Keratinocyte (primary cell): ENCODE measurements at regions not wholly inside any gene's neighbourhood (a gene's known extent, or its start where the extent isn't known, plus 50 kb on each side); places are given as distances from the start of the nearest gene placed in this dataset.

Source experiments
- DNase-seq: peaks from one replicate; pipeline ENCODE4 v3.0.0-alpha.2; 2011; ENCODE audit warnings: low read depth, missing footprints, low spot score
- FAIRE-seq: peaks from 2 replicates; lab custom pipeline; 2011; peaks lifted over from hg19 to GRCh38; lab: Jason Lieb, UNC
- H2AFZ ChIP-seq: 2 replicates; pipeline ENCODE4 v1.6.0; 2012; ENCODE audit warnings: low read length, control low read depth, inconsistent platforms; ENCODE audit not compliant: control insufficient read depth
- H3K27ac ChIP-seq: 2 replicates; pipeline ENCODE4 v1.5.1; 2011; ENCODE audit warnings: low read length; ENCODE audit not compliant: control insufficient read depth, insufficient read depth
- H3K27me3 ChIP-seq: 3 replicates; pipeline ENCODE4 v1.6.0; 2011; ENCODE audit warnings: low read length; ENCODE audit not compliant: control insufficient read depth, insufficient read depth; ENCODE audit errors: extremely low read depth
- H3K36me3 ChIP-seq, 2 experiments: 2 replicates in 1 of 2; 3 replicates in 1 of 2; pipeline ENCODE4 v1.5.1; 2011; ENCODE audit warnings: low read length in 2 of 2, mild to moderate bottlenecking in 1 of 2; ENCODE audit not compliant: control insufficient read depth in 2 of 2, insufficient read depth in 2 of 2; ENCODE audit errors: extremely low read depth in 1 of 2
- H3K4me1 ChIP-seq: 3 replicates; pipeline ENCODE4 v1.5.1; 2011; ENCODE audit warnings: low read length; ENCODE audit not compliant: control insufficient read depth, insufficient read depth; ENCODE audit errors: extremely low read depth
- H3K4me2 ChIP-seq: 3 replicates; pipeline ENCODE4 v1.6.0; 2011; ENCODE audit warnings: low read depth, low read length; ENCODE audit not compliant: control insufficient read depth, insufficient read depth; ENCODE audit errors: extremely low read depth
- H3K4me3 ChIP-seq, 3 experiments: fragments of 200-600 bp in 1 of 3; sonication (generic) in 1 of 3; 2 replicates in 2 of 3; 3 replicates in 1 of 3; pipeline ENCODE4 v1.5.1; 2011 to 2016; ENCODE audit warnings: low read length in 3 of 3, mild to moderate bottlenecking in 3 of 3, control low read depth in 2 of 3, inconsistent platforms in 1 of 3, low read depth in 1 of 3, mixed read lengths in 1 of 3, mixed run types in 1 of 3, moderate library complexity in 1 of 3; ENCODE audit not compliant: control insufficient read depth in 2 of 3, insufficient read depth in 2 of 3; ENCODE audit errors: extremely low read depth in 1 of 3
- H3K79me2 ChIP-seq: 2 replicates; pipeline ENCODE4 v1.6.0; 2012; ENCODE audit warnings: low read length; ENCODE audit not compliant: control insufficient read depth, insufficient read depth
- H3K9ac ChIP-seq: 3 replicates; pipeline ENCODE4 v1.6.0; 2011; ENCODE audit warnings: low read length; ENCODE audit not compliant: control insufficient read depth, insufficient read depth; ENCODE audit errors: extremely low read depth
- H3K9me1 ChIP-seq: 3 replicates; pipeline ENCODE4 v1.6.0; 2011; ENCODE audit warnings: low read length; ENCODE audit not compliant: control insufficient read depth, insufficient read depth; ENCODE audit errors: extremely low read depth
- H3K9me3 ChIP-seq: 2 replicates; pipeline ENCODE4 v1.5.1; 2012; ENCODE audit warnings: low read depth, low read length; ENCODE audit not compliant: control insufficient read depth
- H4K20me1 ChIP-seq: 3 replicates; pipeline ENCODE4 v1.6.0; 2011; ENCODE audit warnings: low read length; ENCODE audit not compliant: control insufficient read depth, insufficient read depth; ENCODE audit errors: extremely low read depth
- EZH2 ChIP-seq: IDR thresholded peaks from one replicate; pipeline ENCODE4 v1.6.1; 2012; ENCODE audit warnings: inconsistent platforms, mild to moderate bottlenecking, low read length, moderate library complexity
- dilution Hi-C: fragments of 300-500 bp; cut with MboI; formaldehyde crosslinking; loops from one replicate; pipeline ENCODE4 v1.7.0; 2020; ENCODE audit warnings: low sequenced_read_pairs; ENCODE audit not compliant: extremely low pct_ligation_motif_present
- TF ChIP-seq, protein P1 (sequence below), 3 experiments: IDR thresholded peaks in 1 of 3; conservative IDR thresholded peaks in 1 of 3; optimal IDR thresholded peaks in 1 of 3; 2 replicates in 2 of 3; 3 replicates in 1 of 3; pipeline versions ENCODE3 to v1.5.1; 2011; ENCODE audit warnings: low read length in 3 of 3, mild to moderate bottlenecking in 3 of 3, moderate library complexity in 2 of 3, control low read depth in 1 of 3, inconsistent platforms in 1 of 3; ENCODE audit not compliant: insufficient read depth in 2 of 3; ENCODE audit errors: extremely low read depth in 1 of 3

DNA sequence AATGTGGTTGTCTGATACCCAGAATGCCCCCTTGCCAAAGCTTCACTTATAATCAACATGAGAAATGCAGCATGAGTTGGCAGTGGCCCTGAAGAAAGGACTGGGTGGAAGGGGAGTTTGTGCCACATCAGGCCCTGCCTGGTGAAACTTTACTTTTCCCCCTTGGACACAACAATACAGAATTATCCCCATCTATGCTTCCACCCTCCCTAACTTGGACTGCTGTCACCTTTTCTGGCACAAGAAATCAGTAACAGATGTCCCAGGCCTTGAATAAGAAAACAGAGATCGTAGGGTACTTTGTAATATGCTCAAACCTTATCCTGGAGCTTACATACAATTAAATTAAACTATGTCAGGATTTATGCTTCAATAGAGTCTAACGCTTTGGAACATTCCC, 128.9 kb upstream of the SATB2 start:
- DNase-seq = no peak
- H3K27me3 ChIP-seq = no peaks in the 10 kb centered on the region
- H3K4me3 ChIP-seq = no peak overlapping the region
- H3K4me2 ChIP-seq = no peak overlapping the region
- no peaks in the 10 kb centered on the region for H3K36me3 ChIP-seq
- H3K9me3 ChIP-seq = no peaks in the 10 kb centered on the region
- H3K9me1 ChIP-seq = no peaks in the 10 kb centered on the region
- no peak for TF ChIP-seq EZH2
- TF ChIP-seq, protein P1, sequence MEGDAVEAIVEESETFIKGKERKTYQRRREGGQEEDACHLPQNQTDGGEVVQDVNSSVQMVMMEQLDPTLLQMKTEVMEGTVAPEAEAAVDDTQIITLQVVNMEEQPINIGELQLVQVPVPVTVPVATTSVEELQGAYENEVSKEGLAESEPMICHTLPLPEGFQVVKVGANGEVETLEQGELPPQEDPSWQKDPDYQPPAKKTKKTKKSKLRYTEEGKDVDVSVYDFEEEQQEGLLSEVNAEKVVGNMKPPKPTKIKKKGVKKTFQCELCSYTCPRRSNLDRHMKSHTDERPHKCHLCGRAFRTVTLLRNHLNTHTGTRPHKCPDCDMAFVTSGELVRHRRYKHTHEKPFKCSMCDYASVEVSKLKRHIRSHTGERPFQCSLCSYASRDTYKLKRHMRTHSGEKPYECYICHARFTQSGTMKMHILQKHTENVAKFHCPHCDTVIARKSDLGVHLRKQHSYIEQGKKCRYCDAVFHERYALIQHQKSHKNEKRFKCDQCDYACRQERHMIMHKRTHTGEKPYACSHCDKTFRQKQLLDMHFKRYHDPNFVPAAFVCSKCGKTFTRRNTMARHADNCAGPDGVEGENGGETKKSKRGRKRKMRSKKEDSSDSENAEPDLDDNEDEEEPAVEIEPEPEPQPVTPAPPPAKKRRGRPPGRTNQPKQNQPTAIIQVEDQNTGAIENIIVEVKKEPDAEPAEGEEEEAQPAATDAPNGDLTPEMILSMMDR (optimal IDR thresholded peaks at IDR 0.05 in 1 of 3, IDR thresholded peaks at IDR 0.05 in 1 of 3, conservative IDR thresholded peaks at IDR 0.05 in 1 of 3; ENCODE audit: extremely low read depth in 1 of 3, insufficient read depth in 2 of 3, low read length in 3 of 3) = no peak
- H3K4me1 ChIP-seq = no peaks in the 10 kb centered on the region
- no peaks in the 10 kb centered on the region for H4K20me1 ChIP-seq
- dilution Hi-C loops = no loop called here
- H3K27ac ChIP-seq = no peak overlapping the region
- H3K79me2 ChIP-seq = no peaks in the 10 kb centered on the region
- no peak overlapping the region for H3K9ac ChIP-seq
- no peak for FAIRE-seq
- no peak overlapping the region for H2AFZ ChIP-seq

DNA sequence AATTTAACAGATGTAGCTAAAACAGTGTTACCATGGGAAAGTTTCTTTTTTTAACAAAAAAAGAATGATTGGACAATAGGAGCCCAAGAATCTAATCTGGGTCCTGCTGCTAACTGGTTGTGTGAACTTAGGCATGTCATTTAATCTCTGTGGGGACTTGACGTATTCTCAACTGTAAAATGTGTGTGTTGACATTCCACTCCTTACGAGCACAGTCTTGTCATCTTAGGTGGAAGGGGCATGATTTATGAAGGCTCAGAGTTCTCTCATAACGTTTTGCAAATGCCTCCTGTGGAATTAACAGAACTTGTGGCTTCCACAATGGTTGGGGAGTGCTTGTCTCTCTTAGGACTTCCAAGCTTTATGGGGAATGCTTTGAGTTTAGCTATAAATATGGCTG, 125.9 kb upstream of the SATB2 start:
- dilution Hi-C loops = no loop called here
- no peaks in the 10 kb centered on the region for H3K9me1 ChIP-seq
- FAIRE-seq (no peak), DNase-seq (no peak)
- no peaks in the 10 kb centered on the region for H4K20me1 ChIP-seq
- H3K79me2 ChIP-seq = no peaks in the 10 kb centered on the region
- H3K27me3 ChIP-seq = no peaks in the 10 kb centered on the region
- no peak overlapping the region for H3K4me3 ChIP-seq
- no peak overlapping the region for H2AFZ ChIP-seq
- no peak overlapping the region for H3K4me2 ChIP-seq
- TF ChIP-seq, protein P1 (optimal IDR thresholded peaks at IDR 0.05 in 1 of 3, IDR thresholded peaks at IDR 0.05 in 1 of 3, conservative IDR thresholded peaks at IDR 0.05 in 1 of 3; ENCODE audit: extremely low read depth in 1 of 3, insufficient read depth in 2 of 3, low read length in 3 of 3) = no peak
- no peak for TF ChIP-seq EZH2
- no peaks in the 10 kb centered on the region for H3K4me1 ChIP-seq
- no peaks in the 10 kb centered on the region for H3K36me3 ChIP-seq
- no peaks in the 10 kb centered on the region for H3K9me3 ChIP-seq
- H3K27ac ChIP-seq = no peak overlapping the region
- no peak overlapping the region for H3K9ac ChIP-seq
